Ishikawa (cell line): ENCODE measurements at regions not wholly inside any gene's neighbourhood (a gene's known extent, or its start where the extent isn't known, plus 50 kb on each side); places are given as distances from the start of the nearest gene placed in this dataset.

Experiments used
- CEBPB ChIP-seq: IDR thresholded peaks from 2 replicates; pipeline ENCODE4 v1.6.1; 2012
- CREB1 ChIP-seq: IDR thresholded peaks from 2 replicates; pipeline ENCODE4 v1.6.1; 2012; ENCODE audit warnings: low read depth
- EGR1 ChIP-seq: IDR thresholded peaks from 2 replicates; pipeline ENCODE4 v1.6.1; 2012
- EP300 ChIP-seq: IDR thresholded peaks from 2 replicates; pipeline ENCODE4 v1.6.1; 2012; ENCODE audit warnings: borderline replicate concordance
- FOXM1 ChIP-seq: IDR thresholded peaks from 2 replicates; pipeline ENCODE4 v1.6.1; 2012; ENCODE audit warnings: low read depth, borderline replicate concordance
- NFIC ChIP-seq: IDR thresholded peaks from 2 replicates; pipeline ENCODE4 v1.6.1; 2012
- RAD21 ChIP-seq: IDR thresholded peaks from 2 replicates; pipeline ENCODE4 v1.6.1; 2012; ENCODE audit warnings: low read depth
- TAF1 ChIP-seq: IDR thresholded peaks from 2 replicates; pipeline ENCODE4 v1.6.1; 2012; ENCODE audit warnings: low read depth, mild to moderate bottlenecking
- TCF12 ChIP-seq: IDR thresholded peaks from 2 replicates; pipeline ENCODE4 v1.6.1; 2012; ENCODE audit warnings: low read depth
- TEAD4 ChIP-seq: IDR thresholded peaks from 2 replicates; pipeline ENCODE4 v1.6.1; 2012
- YY1 ChIP-seq: IDR thresholded peaks from 2 replicates; pipeline ENCODE4 v1.6.1; 2012; ENCODE audit warnings: low read depth
- ZBTB7A ChIP-seq: IDR thresholded peaks from 2 replicates; pipeline ENCODE4 v1.6.1; 2012; ENCODE audit warnings: low read depth
- TF ChIP-seq, protein P1 (sequence below): IDR thresholded peaks from 2 replicates; pipeline ENCODE4 v1.6.1; 2012; ENCODE audit warnings: low read depth, mild to moderate bottlenecking
- TF ChIP-seq, protein P2 (sequence below): IDR thresholded peaks from 2 replicates; pipeline ENCODE4 v1.6.1; 2012
- TF ChIP-seq, protein P3 (sequence below): IDR thresholded peaks from 2 replicates; pipeline ENCODE4 v1.6.1; 2012

DNA sequence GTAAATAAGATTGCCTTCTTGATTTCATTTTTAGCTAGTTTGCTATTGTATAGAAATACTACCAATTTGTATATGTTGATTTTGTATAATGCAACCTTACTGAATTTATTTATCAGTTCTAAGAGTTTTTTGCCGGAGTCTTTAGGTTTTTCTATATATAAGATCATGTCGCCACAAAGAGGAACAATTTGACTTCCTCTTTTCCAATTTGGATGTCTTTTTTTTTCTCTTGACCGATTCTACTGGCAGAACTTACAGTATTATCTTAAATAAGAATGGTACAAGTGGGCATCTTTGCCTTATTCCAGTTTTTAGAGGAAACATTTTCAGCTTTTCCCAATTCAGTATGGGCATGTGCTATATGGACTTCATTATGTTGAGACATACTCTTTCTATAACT is 624.7 kb upstream of the ACO1 start:
- no peak for TF ChIP-seq FOXM1
- TF ChIP-seq, protein P1, sequence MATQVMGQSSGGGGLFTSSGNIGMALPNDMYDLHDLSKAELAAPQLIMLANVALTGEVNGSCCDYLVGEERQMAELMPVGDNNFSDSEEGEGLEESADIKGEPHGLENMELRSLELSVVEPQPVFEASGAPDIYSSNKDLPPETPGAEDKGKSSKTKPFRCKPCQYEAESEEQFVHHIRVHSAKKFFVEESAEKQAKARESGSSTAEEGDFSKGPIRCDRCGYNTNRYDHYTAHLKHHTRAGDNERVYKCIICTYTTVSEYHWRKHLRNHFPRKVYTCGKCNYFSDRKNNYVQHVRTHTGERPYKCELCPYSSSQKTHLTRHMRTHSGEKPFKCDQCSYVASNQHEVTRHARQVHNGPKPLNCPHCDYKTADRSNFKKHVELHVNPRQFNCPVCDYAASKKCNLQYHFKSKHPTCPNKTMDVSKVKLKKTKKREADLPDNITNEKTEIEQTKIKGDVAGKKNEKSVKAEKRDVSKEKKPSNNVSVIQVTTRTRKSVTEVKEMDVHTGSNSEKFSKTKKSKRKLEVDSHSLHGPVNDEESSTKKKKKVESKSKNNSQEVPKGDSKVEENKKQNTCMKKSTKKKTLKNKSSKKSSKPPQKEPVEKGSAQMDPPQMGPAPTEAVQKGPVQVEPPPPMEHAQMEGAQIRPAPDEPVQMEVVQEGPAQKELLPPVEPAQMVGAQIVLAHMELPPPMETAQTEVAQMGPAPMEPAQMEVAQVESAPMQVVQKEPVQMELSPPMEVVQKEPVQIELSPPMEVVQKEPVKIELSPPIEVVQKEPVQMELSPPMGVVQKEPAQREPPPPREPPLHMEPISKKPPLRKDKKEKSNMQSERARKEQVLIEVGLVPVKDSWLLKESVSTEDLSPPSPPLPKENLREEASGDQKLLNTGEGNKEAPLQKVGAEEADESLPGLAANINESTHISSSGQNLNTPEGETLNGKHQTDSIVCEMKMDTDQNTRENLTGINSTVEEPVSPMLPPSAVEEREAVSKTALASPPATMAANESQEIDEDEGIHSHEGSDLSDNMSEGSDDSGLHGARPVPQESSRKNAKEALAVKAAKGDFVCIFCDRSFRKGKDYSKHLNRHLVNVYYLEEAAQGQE, result no peak
- TF ChIP-seq RAD21, result no peak
- no peak for TF ChIP-seq ZBTB7A
- TF ChIP-seq NFIC, result no peak
- no peak for TF ChIP-seq EGR1
- TF ChIP-seq, protein P2, sequence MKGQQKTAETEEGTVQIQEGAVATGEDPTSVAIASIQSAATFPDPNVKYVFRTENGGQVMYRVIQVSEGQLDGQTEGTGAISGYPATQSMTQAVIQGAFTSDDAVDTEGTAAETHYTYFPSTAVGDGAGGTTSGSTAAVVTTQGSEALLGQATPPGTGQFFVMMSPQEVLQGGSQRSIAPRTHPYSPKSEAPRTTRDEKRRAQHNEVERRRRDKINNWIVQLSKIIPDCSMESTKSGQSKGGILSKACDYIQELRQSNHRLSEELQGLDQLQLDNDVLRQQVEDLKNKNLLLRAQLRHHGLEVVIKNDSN, result no peak
- TF ChIP-seq CREB1, result no peak
- TF ChIP-seq EP300, result no peak
- TF ChIP-seq TCF12, result no peak
- TF ChIP-seq, protein P3, sequence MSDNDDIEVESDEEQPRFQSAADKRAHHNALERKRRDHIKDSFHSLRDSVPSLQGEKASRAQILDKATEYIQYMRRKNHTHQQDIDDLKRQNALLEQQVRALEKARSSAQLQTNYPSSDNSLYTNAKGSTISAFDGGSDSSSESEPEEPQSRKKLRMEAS, result no peak

DNA sequence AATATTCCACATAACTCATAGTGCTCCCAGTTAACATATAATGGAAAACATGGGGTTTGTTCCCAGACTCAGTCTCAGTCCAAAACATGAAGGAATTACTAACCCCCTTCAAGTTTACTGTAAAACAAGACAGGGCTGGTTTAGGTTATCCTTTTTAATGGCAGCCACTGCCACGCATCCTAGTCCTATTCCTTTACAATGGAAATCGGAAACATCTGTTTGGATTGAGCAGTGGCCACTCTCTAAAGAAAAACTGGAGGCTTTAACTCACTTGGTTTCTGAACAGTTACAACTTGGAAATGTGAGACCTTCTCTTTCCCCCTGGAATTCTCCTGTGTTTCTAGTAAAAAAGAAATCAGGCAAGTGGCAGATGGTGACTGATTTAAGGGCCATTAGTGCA is 609.9 kb upstream of the ACO1 start:
- TF ChIP-seq TEAD4 (no peak), NFIC (no peak), CEBPB (no peak)
- TF ChIP-seq, protein P3, result no peak
- TF ChIP-seq, protein P1, result no peak
- TF ChIP-seq, protein P2, result no peak

DNA sequence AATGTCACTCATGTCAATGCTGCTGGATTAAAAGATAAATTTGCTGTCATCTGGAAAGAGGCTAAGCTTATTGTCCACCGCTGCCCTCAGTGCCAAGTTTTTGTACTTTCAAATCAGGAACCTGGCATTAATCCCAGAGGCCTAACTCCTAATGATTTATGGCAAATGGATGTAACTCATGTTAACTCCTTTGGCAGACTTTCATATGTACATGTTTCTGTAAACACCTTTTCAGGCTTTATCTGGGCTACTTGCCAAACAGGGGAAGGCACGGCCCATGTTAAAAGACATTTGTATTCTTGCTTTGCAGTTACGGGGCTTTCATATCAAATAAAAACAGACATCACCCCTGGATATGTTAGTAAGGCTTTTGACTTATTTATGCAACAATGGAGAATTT is 608.0 kb upstream of the ACO1 start:
- peak; percentile 76; the same call in 1 of the 2 replicates for TF ChIP-seq EP300
- no peak for TF ChIP-seq TAF1
- TF ChIP-seq NFIC, result peak; percentile 98
- TF ChIP-seq, protein P1, result no peak
- TF ChIP-seq TCF12, result peak; percentile 81
- TF ChIP-seq CEBPB, result peak; percentile 31; the same call in 1 of the 2 replicates
- no peak for TF ChIP-seq CREB1
- TF ChIP-seq ZBTB7A, result no peak
- no peak for TF ChIP-seq EGR1
- TF ChIP-seq RAD21, result peak; percentile 1; the same call in 1 of the 2 replicates
- TF ChIP-seq FOXM1, result peak; percentile 60
- peak; percentile 51; the same call in 1 of the 2 replicates for TF ChIP-seq TEAD4
- TF ChIP-seq, protein P3, result no peak; the same call in 1 of the 2 replicates
- TF ChIP-seq, protein P2, result no peak
- no peak for TF ChIP-seq YY1

DNA sequence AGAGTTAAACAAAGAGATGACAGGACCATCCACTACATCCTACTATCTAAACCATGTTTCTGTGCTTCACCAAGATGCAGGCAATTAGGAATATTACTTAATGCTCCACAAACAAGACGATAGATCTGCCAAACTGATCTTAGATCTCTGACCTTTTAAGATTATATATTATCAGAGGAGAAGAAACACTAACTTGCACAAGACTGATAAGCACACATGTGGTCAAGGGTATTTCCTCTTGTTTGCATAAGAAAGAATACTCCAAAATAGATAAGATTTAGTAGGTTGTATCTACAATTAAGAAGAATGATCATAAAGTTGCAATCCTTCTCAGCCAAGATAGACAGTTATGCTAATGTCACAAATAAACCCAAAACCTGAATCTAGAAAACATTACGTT is 601.0 kb upstream of the ACO1 start:
- TF ChIP-seq TEAD4, result no peak
- no peak for TF ChIP-seq YY1
- TF ChIP-seq RAD21, result no peak
- TF ChIP-seq, protein P3, result no peak
- TF ChIP-seq CREB1, result no peak
- no peak for TF ChIP-seq CEBPB
- TF ChIP-seq EP300, result no peak
- TF ChIP-seq TCF12, result no peak
